K562 (cell line): ENCODE measurements at regions not wholly inside any gene's neighbourhood (a gene's known extent, or its start where the extent isn't known, plus 50 kb on each side); places are given as distances from the start of the nearest gene placed in this dataset.

Source experiments
- ATAC-seq: fragments of 200-7000 bp; cut with Tn5 transposase; 3 replicates; pipeline ENCODE4 v1.9.1; 2020; ENCODE audit warnings: moderate library complexity
- BruUV-seq: library from RNA; stranded (reverse); fragments of 400-500 nt; replicated peaks from 2 replicates; lab custom pipeline; 2021; lab: Mats Ljungman, UMichigan
- CTCF ChIA-PET: fragments of 300-600 bp; formaldehyde crosslinking; extraction: SDS; loops from one replicate; lab custom pipeline; 2021; ENCODE audit warnings: low intra/inter-chr PET ratio; lab: Yijun Ruan, JAX
- POLR2A ChIA-PET: fragments of 300-600, 350-650 bp; sonication (Branson Sonifier 250); formaldehyde crosslinking; extraction: SDS; loops from one replicate; lab custom pipeline; 2021; ENCODE audit warnings: antibody characterized with exemption, inconsistent platforms; lab: Yijun Ruan, JAX
- DNase-seq, 4 experiments: peaks; one replicate each; pipeline versions ENCODE4 v3.0.0 to v3.0.0-alpha.2; 2011 to 2018; ENCODE audit warnings: low spot score in 3 of 4, mixed read lengths in 3 of 4; ENCODE audit errors: extremely low read depth in 1 of 4
- FAIRE-seq: peaks from 2 replicates; lab custom pipeline; 2011; peaks lifted over from hg19 to GRCh38; lab: Jason Lieb, UNC
- H2AFZ ChIP-seq: 2 replicates; pipeline ENCODE4 v1.6.0; 2011; ENCODE audit warnings: low read depth, low read length, control low read depth, inconsistent platforms
- H3K27ac ChIP-seq: fragments of 200-600 bp; 3 replicates; pipeline ENCODE4 v1.8.0; 2011; ENCODE audit warnings: low read depth, mild to moderate bottlenecking, control low read depth, inconsistent platforms, low read length, moderate library complexity, mixed read lengths; ENCODE audit errors: extremely low read depth
- H3K27me3 ChIP-seq, 2 experiments: fragments of 300-600 bp in 1 of 2; 2 replicates in 1 of 2; 3 replicates in 1 of 2; pipeline versions ENCODE4 v1.6.0 to v1.8.0; 2011; ENCODE audit warnings: inconsistent platforms in 2 of 2, low read length in 2 of 2, mild to moderate bottlenecking in 1 of 2, mixed read lengths in 1 of 2, moderate library complexity in 1 of 2; ENCODE audit not compliant: control insufficient read depth in 2 of 2, insufficient read depth in 2 of 2
- H3K36me3 ChIP-seq: fragments of 300-600 bp; 3 replicates; pipeline ENCODE4 v1.8.0; 2011; ENCODE audit warnings: mild to moderate bottlenecking, low read length, inconsistent platforms; ENCODE audit not compliant: control insufficient read depth, insufficient read depth
- H3K4me1 ChIP-seq, 2 experiments: fragments of 200-600 bp in 1 of 2; replicated peaks in 1 of 2; 2 replicates in 1 of 2; 3 replicates in 1 of 2; pipeline versions ENCODE4 v1.5.1 to v1.8.0; 2011; ENCODE audit warnings: inconsistent platforms in 2 of 2, low read length in 2 of 2, mild to moderate bottlenecking in 1 of 2, mixed read lengths in 1 of 2, moderate library complexity in 1 of 2; ENCODE audit not compliant: control insufficient read depth in 2 of 2, insufficient read depth in 2 of 2
- H3K4me2 ChIP-seq: 2 replicates; pipeline ENCODE4 v1.6.1; 2011; ENCODE audit warnings: low read length, control low read depth, inconsistent platforms, mixed read lengths; ENCODE audit not compliant: insufficient read depth
- H3K4me3 ChIP-seq: fragments of 200-600 bp; sonication (generic), shearing (Covaris generic); 2 replicates; pipeline ENCODE4 v1.5.1; 2016; ENCODE audit warnings: control low read depth, inconsistent platforms
- H3K79me2 ChIP-seq: fragments of 200-600 bp; 3 replicates; pipeline ENCODE4 v1.8.0; 2011; ENCODE audit warnings: low read length, inconsistent platforms; ENCODE audit not compliant: control insufficient read depth, insufficient read depth
- H3K9ac ChIP-seq, 2 experiments: 2 replicates each; pipeline versions ENCODE4 v1.6.0 to v1.6.1; 2011; ENCODE audit warnings: low read depth in 2 of 2, low read length in 2 of 2, control low read depth in 1 of 2, inconsistent platforms in 1 of 2, mild to moderate bottlenecking in 1 of 2, mixed read lengths in 1 of 2; ENCODE audit not compliant: insufficient read depth in 1 of 2
- H3K9me1 ChIP-seq: one replicate; pipeline ENCODE4 v1.6.0; 2011; ENCODE audit warnings: inconsistent platforms, mild to moderate bottlenecking, low read length, moderate library complexity; ENCODE audit not compliant: control insufficient read depth, insufficient read depth
- H3K9me3 ChIP-seq: replicated peaks from 2 replicates; pipeline ENCODE4 v1.5.1; 2011; ENCODE audit warnings: low read depth, low read length, inconsistent platforms; ENCODE audit not compliant: control insufficient read depth, insufficient read depth
- H4K20me1 ChIP-seq: replicated peaks from 2 replicates; pipeline ENCODE4 v1.6.1; 2011; ENCODE audit warnings: low read length, inconsistent platforms, mixed read lengths; ENCODE audit not compliant: control insufficient read depth, insufficient read depth
- BRCA1 ChIP-seq, 2 experiments: fragments of 450-650 bp in 1 of 2; sonication (generic) in 1 of 2; formaldehyde crosslinking in 1 of 2; IDR thresholded peaks; 2 replicates each; pipeline versions ENCODE4 v1.5.0 to v1.6.1; 2017 to 2020; ENCODE audit warnings: mild to moderate bottlenecking in 1 of 2, missing genetic modification reagents in 1 of 2
- DEAF1 ChIP-seq: fragments of 450-650 bp; formaldehyde crosslinking; IDR thresholded peaks from 2 replicates; pipeline ENCODE4 v1.4.0; 2020; ENCODE audit warnings: mild to moderate bottlenecking, moderate library complexity
- GABPB2 ChIP-seq: fragments of 250-450 bp; sonication (Bioruptor Pico); conservative IDR thresholded peaks from 2 replicates; pipeline ENCODE4 v1.5.1; 2021; ENCODE audit warnings: mild to moderate bottlenecking
- MYNN ChIP-seq, 2 experiments: sonication (generic); formaldehyde crosslinking in 1 of 2; IDR thresholded peaks; 2 replicates each; pipeline versions ENCODE4 v1.5.0 to v1.6.1; 2016 to 2020; ENCODE audit warnings: antibody characterized with exemption in 1 of 2, missing genetic modification reagents in 1 of 2
- NFYB ChIP-seq: IDR thresholded peaks from 2 replicates; pipeline ENCODE4 v1.6.1; 2011; ENCODE audit warnings: mild to moderate bottlenecking, moderate library complexity; ENCODE audit not compliant: insufficient read length; ENCODE audit errors: extremely low read depth
- PTBP1 ChIP-seq: fragments of 200-400 bp; formaldehyde crosslinking; IDR thresholded peaks from 2 replicates; pipeline ENCODE4 v1.6.1; 2017; ENCODE audit warnings: low read depth, low read length
- RBFOX2 ChIP-seq: fragments of 200-400 bp; formaldehyde crosslinking; IDR thresholded peaks from 2 replicates; pipeline ENCODE4 v1.6.1; 2017; ENCODE audit warnings: low read depth, mild to moderate bottlenecking, low read length, moderate library complexity
- TARDBP ChIP-seq: fragments of 450-650 bp; IDR thresholded peaks from 2 replicates; pipeline ENCODE4 v1.6.1; 2016
- TFAP4 ChIP-seq: sonication (generic); formaldehyde crosslinking; IDR thresholded peaks from 2 replicates; pipeline ENCODE4 v1.8.0; 2022; ENCODE audit warnings: missing genetic modification reagents, mild to moderate bottlenecking, moderate library complexity, borderline replicate concordance
- ZNF830 ChIP-seq: fragments of 250-450 bp; sonication (Bioruptor Pico); IDR thresholded peaks from 2 replicates; pipeline ENCODE4 v1.5.0; 2021; ENCODE audit warnings: mild to moderate bottlenecking
- WGBS: fragments of 100-300 bp; shearing (Covaris generic); methylation state at CpG from one replicate; pipeline ENCODE4 v1.1.6; 2016; ENCODE audit warnings: low coverage, mixed read lengths; ENCODE audit not compliant: insufficient coverage; ENCODE audit errors: missing lambda C conversion rate; 5-methylcytosine and 5-hydroxymethylcytosine counted together
- in situ Hi-C: fragments of 300-500 bp; cut with MboI; formaldehyde crosslinking; loops from 4 replicates; pipeline ENCODE4 v1.15.0; 2018; ENCODE audit warnings: inconsistent platforms, mixed read lengths
- intact Hi-C: fragments of 100-400 bp; cut with micrococcal nuclease; formaldehyde crosslinking; loops from 2 replicates; pipeline ENCODE4 v1.14.2; 2022

- Histone ChIP-seq H3K9ac (no peak overlapping the region), H3K9me1 (no peaks in the 10 kb centered on the region), H3K4me1 (no peaks in the 10 kb centered on the region), H2AFZ (no peak overlapping the region), H3K27me3 (no peaks in the 10 kb centered on the region), H3K79me2 (no peaks in the 10 kb centered on the region), H3K36me3 (no peaks in the 10 kb centered on the region), H3K27ac (no peak overlapping the region), H3K4me2 (no peak overlapping the region), H3K9me3 (no peaks in the 10 kb centered on the region), H4K20me1 (no peaks in the 10 kb centered on the region), H3K4me3 (no peak overlapping the region)
- FAIRE-seq, result no peak
- BruUV-seq, result no TSS peak
- CTCF ChIA-PET, result no interaction called here
- no peak for DNase-seq
- in situ Hi-C loops (no loop called here), intact Hi-C loops (no loop called here)
- ATAC-seq, result no peak
- TF ChIP-seq BRCA1 (IDR thresholded peaks at IDR 0.05), result no peak
- TF ChIP-seq BRCA1 (CRISPR knock-in tag; IDR thresholded peaks at IDR 0.05), result no peak
- no peak for TF ChIP-seq DEAF1
- TF ChIP-seq TARDBP, result no peak
- no peak for TF ChIP-seq RBFOX2
- TF ChIP-seq MYNN (IDR thresholded peaks at IDR 0.05), result no peak
- no peak for TF ChIP-seq MYNN (CRISPR knock-in tag; IDR thresholded peaks at IDR 0.05)
- TF ChIP-seq ZNF830 (CRISPR knock-in tag), result no peak
- TF ChIP-seq NFYB, result no peak
- TF ChIP-seq PTBP1, result no peak
- no peak for TF ChIP-seq GABPB2 (CRISPR knock-in tag)
- no peak for TF ChIP-seq TFAP4 (CRISPR knock-in tag)
- 0% methylated on average over 2 of the region's 2 CpGs for WGBS
- POLR2A ChIA-PET, result no interaction called here
Measured at GRCh38 chr13:81771951-81772350, 1431.0 kb upstream of the SPRY2 start.
